ENCODE measurements at regions not wholly inside any gene's neighbourhood (a gene's known extent, or its start where the extent isn't known, plus 50 kb on each side); places are given as distances from the start of the nearest gene placed in this dataset.

DNA sequence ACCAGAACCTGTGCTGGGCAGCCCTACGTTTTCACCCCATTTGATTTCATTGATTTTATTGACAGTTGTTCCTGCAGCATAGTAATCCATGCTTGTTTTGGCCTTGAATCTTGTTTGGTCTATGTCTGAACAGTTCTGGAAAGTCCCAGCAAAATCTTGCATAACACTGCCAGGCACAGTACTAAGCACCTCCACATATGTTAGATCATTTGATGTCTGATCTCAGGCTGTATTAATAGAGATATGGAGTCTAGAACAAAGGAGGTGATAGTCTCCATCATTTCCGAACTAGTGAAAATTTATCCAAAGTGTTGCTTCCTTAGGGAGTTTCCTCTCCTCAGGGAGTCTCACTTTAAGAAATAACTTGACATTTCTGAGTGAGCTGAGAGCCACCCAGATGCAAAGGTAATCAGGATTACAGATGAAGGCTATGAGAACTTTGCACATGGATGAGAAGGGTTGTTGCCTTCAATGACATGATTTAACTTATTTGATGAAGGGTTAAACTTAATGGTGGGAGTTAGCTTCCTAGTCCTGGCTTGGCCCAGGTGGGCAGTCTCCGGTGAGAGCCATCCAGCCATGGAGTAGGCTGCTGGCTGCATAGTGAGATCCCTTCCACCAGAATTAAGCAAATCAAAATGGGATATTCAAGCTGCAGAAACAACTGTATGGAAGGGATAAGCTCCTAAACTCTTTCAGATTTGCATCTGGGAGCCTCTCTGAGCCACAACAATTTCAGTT, 173.8 kb upstream of the MVB12B start:
- Mint-ChIP-seq H3K27ac (no peak overlapping the region), H3K4me3 (no peak overlapping the region), H3K36me3 (ENCODE audit: low read depth) (no peaks in the 10 kb centered on the region), H3K27me3 (ENCODE audit: low read depth, poor library complexity) (peaks cover 43% of the 10 kb centered on the region), H3K4me1 (peaks cover 39% of the 10 kb centered on the region), H3K9me3 (no peaks in the 10 kb centered on the region)
- TF ChIP-seq, protein P1, sequence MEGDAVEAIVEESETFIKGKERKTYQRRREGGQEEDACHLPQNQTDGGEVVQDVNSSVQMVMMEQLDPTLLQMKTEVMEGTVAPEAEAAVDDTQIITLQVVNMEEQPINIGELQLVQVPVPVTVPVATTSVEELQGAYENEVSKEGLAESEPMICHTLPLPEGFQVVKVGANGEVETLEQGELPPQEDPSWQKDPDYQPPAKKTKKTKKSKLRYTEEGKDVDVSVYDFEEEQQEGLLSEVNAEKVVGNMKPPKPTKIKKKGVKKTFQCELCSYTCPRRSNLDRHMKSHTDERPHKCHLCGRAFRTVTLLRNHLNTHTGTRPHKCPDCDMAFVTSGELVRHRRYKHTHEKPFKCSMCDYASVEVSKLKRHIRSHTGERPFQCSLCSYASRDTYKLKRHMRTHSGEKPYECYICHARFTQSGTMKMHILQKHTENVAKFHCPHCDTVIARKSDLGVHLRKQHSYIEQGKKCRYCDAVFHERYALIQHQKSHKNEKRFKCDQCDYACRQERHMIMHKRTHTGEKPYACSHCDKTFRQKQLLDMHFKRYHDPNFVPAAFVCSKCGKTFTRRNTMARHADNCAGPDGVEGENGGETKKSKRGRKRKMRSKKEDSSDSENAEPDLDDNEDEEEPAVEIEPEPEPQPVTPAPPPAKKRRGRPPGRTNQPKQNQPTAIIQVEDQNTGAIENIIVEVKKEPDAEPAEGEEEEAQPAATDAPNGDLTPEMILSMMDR (IDR thresholded peaks at IDR 0.05): no peak
- no peak for DNase-seq

GRCh38 chr9:126153382-126153781, 173.2 kb upstream of the MVB12B start:
- Mint-ChIP-seq H3K4me1 (peaks cover 39% of the 10 kb centered on the region), H3K27me3 (ENCODE audit: low read depth, poor library complexity) (peaks cover 43% of the 10 kb centered on the region), H3K27ac (no peak overlapping the region), H3K4me3 (no peak overlapping the region), H3K36me3 (ENCODE audit: low read depth) (no peaks in the 10 kb centered on the region), H3K9me3 (no peaks in the 10 kb centered on the region)
- TF ChIP-seq, protein P1 (IDR thresholded peaks at IDR 0.05): no peak
- no peak for DNase-seq

DNA sequence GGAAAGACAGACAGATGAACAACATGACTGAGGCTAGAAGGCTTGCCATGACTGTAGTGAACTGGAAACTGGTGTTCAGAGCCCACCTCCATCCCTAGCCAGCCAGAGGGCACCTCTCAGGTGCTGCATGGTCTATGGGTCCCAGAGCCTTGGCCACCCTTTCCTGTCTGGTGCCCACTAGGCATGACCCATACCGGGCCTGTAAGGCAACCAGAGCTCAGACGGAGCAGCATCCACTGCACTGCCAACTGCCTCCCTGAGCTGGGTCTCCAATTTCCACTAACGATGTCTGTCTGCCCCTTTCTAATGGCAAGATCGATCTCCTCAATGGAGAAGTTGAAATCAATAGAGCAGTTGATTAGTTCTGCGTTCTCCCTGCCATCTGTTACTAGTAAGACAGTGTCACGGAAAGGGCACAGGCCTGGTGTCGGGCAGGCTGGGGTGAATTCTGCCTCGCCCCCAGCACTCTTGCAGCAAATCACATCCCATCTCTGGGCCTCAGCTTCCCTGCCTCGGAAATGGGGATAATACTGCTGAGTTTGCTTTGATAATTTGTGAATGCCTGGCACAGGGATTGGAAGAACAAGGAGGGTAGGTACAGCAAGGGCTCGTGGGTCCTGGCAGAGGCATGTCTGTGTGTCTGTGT, 172.3 kb upstream of the MVB12B start:
- DNase-seq: no peak
- Mint-ChIP-seq H3K9me3 (no peaks in the 10 kb centered on the region), H3K4me1 (peaks cover 48% of the 10 kb centered on the region), H3K27me3 (ENCODE audit: low read depth, poor library complexity) (peaks cover 37% of the 10 kb centered on the region), H3K4me3 (no peak overlapping the region), H3K36me3 (ENCODE audit: low read depth) (no peaks in the 10 kb centered on the region), H3K27ac (no peak overlapping the region)
- TF ChIP-seq, protein P1 (IDR thresholded peaks at IDR 0.05): no peak

- Mint-ChIP-seq H3K4me1 (peaks cover 53% of the 10 kb centered on the region), H3K4me3 (no peak overlapping the region), H3K27ac (no peak overlapping the region), H3K9me3 (no peaks in the 10 kb centered on the region), H3K27me3 (ENCODE audit: low read depth, poor library complexity) (peaks cover 37% of the 10 kb centered on the region), H3K36me3 (ENCODE audit: low read depth) (no peaks in the 10 kb centered on the region)
- TF ChIP-seq, protein P1 (IDR thresholded peaks at IDR 0.05): no peak
- DNase-seq: no peak
Observed at GRCh38 chr9:126154869-126155268, 171.8 kb upstream of the MVB12B start.

GRCh38 chr9:126155756-126156664, 170.6 kb upstream of the MVB12B start:
- no peak for DNase-seq
- TF ChIP-seq, protein P1 (IDR thresholded peaks at IDR 0.05): no peak
- Mint-ChIP-seq H3K4me1 (peaks cover 44% of the 10 kb centered on the region), H3K36me3 (ENCODE audit: low read depth) (no peaks in the 10 kb centered on the region), H3K4me3 (no peak overlapping the region), H3K27me3 (ENCODE audit: low read depth, poor library complexity) (peaks cover 41% of the 10 kb centered on the region), H3K9me3 (no peaks in the 10 kb centered on the region), H3K27ac (no peak overlapping the region)

All from nephron progenitor cell (in vitro differentiated cells).